ENCODE measurements at regions not wholly inside any gene's neighbourhood (a gene's known extent, or its start where the extent isn't known, plus 50 kb on each side); places are given as distances from the start of the nearest gene placed in this dataset.

- no peak for ATAC-seq
- intact Hi-C loops (cut with DNase I, micrococcal nuclease), result no loop called here
Measured at GRCh38 chr10:47098238-47098637, 187.0 kb downstream of the PTPN20 start.

GRCh38 chr10:47098964-47099363, 187.7 kb downstream of the PTPN20 start:
- DNase-seq (no peak), ATAC-seq (no peak)
- intact Hi-C loops (cut with DNase I, micrococcal nuclease), result no loop called here

More at GRCh38 chr10:47098238-47098637, 187.0 kb downstream of the PTPN20 start:
- no peak for DNase-seq

- intact Hi-C loops (cut with DNase I, micrococcal nuclease), result no loop called here
- ATAC-seq (no peak), DNase-seq (no peak)
Measured at GRCh38 chr10:47099474-47099873, 188.2 kb downstream of the PTPN20 start.

GRCh38 chr10:47101196-47101595, 190.0 kb downstream of the PTPN20 start:
- DNase-seq, result no peak
- intact Hi-C loops (cut with DNase I, micrococcal nuclease), result no loop called here
- ATAC-seq, result no peak

GRCh38 chr10:47101807-47102206, 190.6 kb downstream of the PTPN20 start:
- DNase-seq (no peak), ATAC-seq (no peak)
- intact Hi-C loops (cut with DNase I, micrococcal nuclease), result no loop called here

GRCh38 chr10:47104151-47104605, 192.9 kb downstream of the PTPN20 start:
- ATAC-seq (no peak), DNase-seq (no peak)
- intact Hi-C loops (cut with DNase I, micrococcal nuclease), result no loop called here

- DNase-seq (no peak), ATAC-seq (no peak)
- intact Hi-C loops (cut with DNase I, micrococcal nuclease), result no loop called here
Measured at GRCh38 chr10:47104786-47105385, 193.7 kb downstream of the PTPN20 start.

- intact Hi-C loops (cut with DNase I, micrococcal nuclease), result no loop called here
- ATAC-seq (no peak), DNase-seq (no peak)
Measured at GRCh38 chr10:47107007-47107747, 192.8 kb upstream of the GDF10 start.

- DNase-seq, result no peak
- intact Hi-C loops (cut with DNase I, micrococcal nuclease), result no loop called here
Measured at GRCh38 chr10:47109906-47110305, 190.1 kb upstream of the GDF10 start.

GRCh38 chr10:47111329-47111862, 188.6 kb upstream of the GDF10 start:
- DNase-seq (no peak), ATAC-seq (no peak)
- intact Hi-C loops (cut with DNase I, micrococcal nuclease), result no loop called here

More at GRCh38 chr10:47109906-47110305, 190.1 kb upstream of the GDF10 start:
- ATAC-seq, result no peak

GRCh38 chr10:47112612-47113011, 187.4 kb upstream of the GDF10 start:
- DNase-seq (no peak), ATAC-seq (no peak)
- intact Hi-C loops (cut with DNase I, micrococcal nuclease), result no loop called here

- intact Hi-C loops (cut with DNase I, micrococcal nuclease), result no loop called here
- DNase-seq (no peak), ATAC-seq (no peak)
Measured at GRCh38 chr10:47113907-47114500, 186.0 kb upstream of the GDF10 start.

GRCh38 chr10:47114680-47115186, 185.3 kb upstream of the GDF10 start:
- ATAC-seq, result no peak
- intact Hi-C loops (cut with DNase I, micrococcal nuclease), result no loop called here
- DNase-seq, result no peak

GRCh38 chr10:47115322-47115721, 184.7 kb upstream of the GDF10 start:
- DNase-seq (no peak), ATAC-seq (no peak)
- intact Hi-C loops (cut with DNase I, micrococcal nuclease), result no loop called here

- intact Hi-C loops (cut with DNase I, micrococcal nuclease), result no loop called here
- ATAC-seq (no peak), DNase-seq (no peak)
Measured at GRCh38 chr10:47116445-47116844, 183.6 kb upstream of the GDF10 start.

- ATAC-seq (no peak), DNase-seq (no peak)
- intact Hi-C loops (cut with DNase I, micrococcal nuclease), result no loop called here
Measured at GRCh38 chr10:47118326-47118725, 181.7 kb upstream of the GDF10 start.

GRCh38 chr10:47121336-47121735, 178.7 kb upstream of the GDF10 start:
- intact Hi-C loops (cut with DNase I, micrococcal nuclease), result no loop called here
- DNase-seq (no peak), ATAC-seq (no peak)

- DNase-seq (no peak), ATAC-seq (no peak)
- intact Hi-C loops (cut with DNase I, micrococcal nuclease), result no loop called here
Measured at GRCh38 chr10:47123716-47124288, 176.2 kb upstream of the GDF10 start.

GRCh38 chr10:47127188-47127785, 172.7 kb upstream of the GDF10 start:
- DNase-seq (no peak), ATAC-seq (no peak)
- intact Hi-C loops (cut with DNase I, micrococcal nuclease), result no loop called here
